ENCODE measurements at regions not wholly inside any gene's neighbourhood (a gene's known extent, or its start where the extent isn't known, plus 50 kb on each side); places are given as distances from the start of the nearest gene placed in this dataset.

DNA sequence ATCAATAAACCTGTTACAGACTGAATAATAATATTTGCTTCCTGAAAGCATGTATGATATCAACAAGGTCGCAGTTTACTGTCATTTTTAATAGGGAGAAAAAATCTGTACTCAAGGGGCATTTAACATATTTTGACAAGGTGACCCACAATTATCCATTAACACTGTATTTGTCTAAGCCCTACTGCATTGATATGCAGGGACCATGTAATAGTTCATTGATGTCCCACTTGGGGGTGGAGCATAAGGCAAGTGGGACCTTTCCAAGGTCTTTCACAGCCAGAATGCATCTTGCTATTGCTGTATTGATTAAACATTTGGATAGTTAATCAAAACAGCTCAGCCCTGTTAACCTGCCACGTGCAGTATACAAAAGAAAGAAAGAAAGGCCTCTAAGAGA lies 502.0 kb downstream of the NR2F1-AS1 start:
- Histone ChIP-seq H3K27ac (ENCODE audit: low read depth in 2 of 2, low read length in 2 of 2) (no peak overlapping the region), H3K4me1 (ENCODE audit: control insufficient read depth in 2 of 3, insufficient read depth in 2 of 3, low read depth in 1 of 3, low read length in 3 of 3) (peaks cover 0 to 10% (median 3%) of the 10 kb centered on the region in 3 donors), H3K9me3 (ENCODE audit: control insufficient read depth in 2 of 3, insufficient read depth in 1 of 3, low read length in 3 of 3) (no peaks in the 10 kb centered on the region), H3K27me3 (ENCODE audit: control insufficient read depth, insufficient read depth, low read length) (no peaks in the 10 kb centered on the region), H3K4me3 (ENCODE audit: low read length in 3 of 3) (no peak overlapping the region), H3K9ac (ENCODE audit: low read length in 3 of 3) (no peak overlapping the region), H3K36me3 (ENCODE audit: control insufficient read depth in 2 of 3, insufficient read depth in 3 of 3, low read length in 3 of 3) (no peaks in the 10 kb centered on the region)
- FAIRE-seq, result no peak
- no peak for DNase-seq
- no peak for TF ChIP-seq CTCF (IDR thresholded peaks at IDR 0.05; ENCODE audit: borderline replicate concordance, extremely low read depth, insufficient read depth)
- intact Hi-C loops (cut with DNase I), result no loop called here

DNA sequence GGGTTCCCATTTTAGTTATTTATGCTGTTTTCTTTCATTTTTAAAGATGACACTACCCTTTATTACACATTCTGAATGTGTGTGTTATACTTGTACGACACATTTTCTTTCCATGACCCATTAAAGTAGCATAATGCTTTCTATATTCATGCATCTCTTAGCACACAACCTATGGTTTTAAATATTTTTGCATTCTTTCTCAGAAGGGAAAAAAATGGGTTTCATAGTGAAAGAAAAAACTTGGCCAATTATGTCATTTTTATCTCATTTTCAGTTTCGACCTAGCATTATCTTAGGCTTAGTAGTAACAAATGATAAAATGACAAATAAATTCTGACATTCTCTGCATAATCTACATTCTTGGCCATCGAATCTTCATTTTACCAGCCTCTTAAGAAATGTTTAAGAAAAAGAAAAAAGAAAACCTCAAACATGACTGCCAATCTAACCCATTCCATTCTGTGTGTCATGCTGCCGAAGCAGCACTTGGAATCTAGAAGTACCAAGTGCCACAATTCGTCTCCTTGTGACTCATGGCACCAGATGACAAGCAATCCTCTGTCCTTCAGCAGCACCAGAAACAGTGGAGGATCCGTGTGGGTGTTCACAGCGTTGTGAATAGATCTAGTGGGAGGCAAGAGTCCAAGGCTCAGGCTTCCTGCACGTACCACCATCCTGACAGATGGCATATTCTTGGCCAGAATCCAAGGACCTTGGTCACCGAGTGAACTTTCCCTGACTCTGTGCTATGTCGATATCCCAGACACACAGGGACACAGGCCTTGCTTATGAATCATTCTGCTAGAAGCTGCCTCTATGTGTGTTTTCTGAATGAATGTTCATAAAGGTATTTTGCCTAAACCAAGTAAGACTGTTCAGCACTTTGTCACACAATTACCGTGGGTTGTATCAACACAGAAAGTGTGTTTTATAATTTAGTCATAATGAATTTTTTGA lies 502.7 kb downstream of the NR2F1-AS1 start:
- TF ChIP-seq CTCF (IDR thresholded peaks at IDR 0.05; ENCODE audit: borderline replicate concordance, extremely low read depth, insufficient read depth), result no peak
- intact Hi-C loops (cut with DNase I), result no loop called here
- Histone ChIP-seq H3K36me3 (ENCODE audit: control insufficient read depth in 2 of 3, insufficient read depth in 3 of 3, low read length in 3 of 3) (no peaks in the 10 kb centered on the region), H3K27me3 (ENCODE audit: control insufficient read depth, insufficient read depth, low read length) (no peaks in the 10 kb centered on the region), H3K27ac (ENCODE audit: low read depth in 2 of 2, low read length in 2 of 2) (no peak overlapping the region), H3K9ac (ENCODE audit: low read length in 3 of 3) (no peak overlapping the region), H3K4me3 (ENCODE audit: low read length in 3 of 3) (no peak overlapping the region), H3K4me1 (ENCODE audit: control insufficient read depth in 2 of 3, insufficient read depth in 2 of 3, low read depth in 1 of 3, low read length in 3 of 3) (peaks cover 0 to 10% (median 3%) of the 10 kb centered on the region in 3 donors), H3K9me3 (ENCODE audit: control insufficient read depth in 2 of 3, insufficient read depth in 1 of 3, low read length in 3 of 3) (no peaks in the 10 kb centered on the region)
- DNase-seq, result peak; percentile 33 to 76 (median 59)
- FAIRE-seq, result no peak

DNA sequence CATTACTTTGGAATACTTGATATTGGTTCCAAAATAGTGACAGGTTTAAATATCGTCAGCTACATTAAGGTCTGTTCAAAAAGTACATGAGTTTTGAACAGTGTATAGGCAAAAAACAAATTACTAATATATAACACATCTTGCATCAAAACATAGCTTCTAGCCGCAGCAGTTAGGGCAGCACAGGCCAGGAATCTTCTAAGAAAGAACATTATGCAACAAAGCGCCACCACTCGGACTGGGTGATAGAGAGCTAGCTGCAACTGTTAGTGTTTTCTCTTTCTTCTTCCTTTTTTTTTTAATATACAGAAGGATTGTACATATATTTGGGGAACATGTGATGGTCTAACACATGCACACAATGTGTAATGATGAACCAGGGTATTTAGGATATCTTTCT lies 504.5 kb downstream of the NR2F1-AS1 start:
- no peaks in the 10 kb centered on the region for H3K36me3 ChIP-seq (ENCODE audit: control insufficient read depth in 2 of 3, insufficient read depth in 3 of 3, low read length in 3 of 3)
- DNase-seq, result no peak
- no peaks in the 10 kb centered on the region for H3K9me3 ChIP-seq (ENCODE audit: control insufficient read depth in 2 of 3, insufficient read depth in 1 of 3, low read length in 3 of 3)
- intact Hi-C loops (cut with DNase I), result no loop called here
- peaks cover 0 to 10% (median 3%) of the 10 kb centered on the region in 3 donors for H3K4me1 ChIP-seq (ENCODE audit: control insufficient read depth in 2 of 3, insufficient read depth in 2 of 3, low read depth in 1 of 3, low read length in 3 of 3)
- no peak for FAIRE-seq
- H3K4me3 ChIP-seq (ENCODE audit: low read length in 3 of 3), result no peak overlapping the region
- no peak for TF ChIP-seq CTCF (IDR thresholded peaks at IDR 0.05; ENCODE audit: borderline replicate concordance, extremely low read depth, insufficient read depth)
- no peaks in the 10 kb centered on the region for H3K27me3 ChIP-seq (ENCODE audit: control insufficient read depth, insufficient read depth, low read length)
- no peak overlapping the region for H3K27ac ChIP-seq (ENCODE audit: low read depth in 2 of 2, low read length in 2 of 2)
- no peak overlapping the region for H3K9ac ChIP-seq (ENCODE audit: low read length in 3 of 3)
